ENCODE measurements at regions not wholly inside any gene's neighbourhood (a gene's known extent, or its start where the extent isn't known, plus 50 kb on each side); places are given as distances from the start of the nearest gene placed in this dataset.
"Not testable (repeated sequence)": the region's sequence is repeated elsewhere in the genome, so short reads cannot be mapped to it uniquely, and the experiment has no call there.

DNA sequence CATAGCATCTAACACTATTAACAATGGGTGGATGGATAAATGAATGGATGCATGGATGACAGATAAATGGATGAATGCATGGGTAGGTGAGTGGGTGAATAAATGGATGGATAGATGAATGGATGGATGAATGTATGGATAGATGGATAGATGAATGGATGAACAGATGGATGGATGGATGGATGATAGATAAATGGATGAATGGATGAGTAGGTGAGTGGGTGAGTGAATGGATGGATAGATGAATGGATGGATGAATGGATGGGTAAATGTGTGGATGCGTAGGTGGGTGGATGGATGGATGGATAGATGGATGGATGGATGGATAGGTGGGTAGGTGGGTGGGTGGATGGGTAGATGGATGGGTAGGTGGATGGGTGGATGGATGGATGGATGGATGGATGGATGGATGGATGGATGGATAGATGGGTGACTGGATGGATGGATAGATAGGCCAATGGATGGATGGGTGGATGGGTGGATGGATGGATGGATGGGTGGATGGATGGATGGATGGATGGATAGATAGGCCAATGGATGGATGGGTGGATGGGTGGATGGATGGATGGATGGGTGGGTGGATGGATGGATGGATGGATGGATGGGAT, 260.6 kb upstream of the ZNF507 start:
- H3K27ac ChIP-seq (ENCODE audit: low read depth, low read length); H2AFZ ChIP-seq (ENCODE audit: low read length, unreplicated experiment); H3K79me2 ChIP-seq (ENCODE audit: control insufficient read depth, insufficient read depth, low read length, unreplicated experiment); H3K4me3 ChIP-seq (ENCODE audit: low read depth, low read length); H3K36me3 ChIP-seq (ENCODE audit: insufficient read depth, low read length); H3K4me1 ChIP-seq (ENCODE audit: control insufficient read depth, insufficient read depth, low read length, unreplicated experiment); H3K27me3 ChIP-seq (ENCODE audit: insufficient read depth, low read length): not testable (repeated sequence)

DNA sequence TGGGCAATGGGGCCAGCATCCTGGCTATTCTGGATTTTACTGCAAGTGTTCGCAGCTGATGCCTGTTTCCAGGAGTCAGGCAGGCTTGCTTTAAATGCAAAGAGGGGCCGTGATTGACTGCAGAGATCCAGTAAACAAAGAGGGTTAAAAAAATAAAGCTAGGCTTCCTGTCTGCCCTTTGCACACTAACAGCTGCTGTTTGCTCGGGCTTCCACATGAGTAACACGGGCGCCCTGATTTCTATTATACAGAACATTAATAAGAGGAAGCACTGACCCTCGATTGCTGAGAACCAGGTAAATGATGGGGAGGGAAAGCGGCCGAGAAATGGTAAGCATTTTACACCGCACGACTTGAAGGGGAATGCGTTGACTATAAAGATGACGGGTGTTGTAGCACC, 254.2 kb upstream of the ZNF507 start:
- Histone ChIP-seq H3K79me2 (ENCODE audit: control insufficient read depth, insufficient read depth, low read length, unreplicated experiment) (no peaks in the 10 kb centered on the region), H3K27me3 (ENCODE audit: insufficient read depth, low read length) (no peaks in the 10 kb centered on the region), H3K4me1 (ENCODE audit: control insufficient read depth, insufficient read depth, low read length, unreplicated experiment) (no peaks in the 10 kb centered on the region), H3K4me3 (ENCODE audit: low read depth, low read length) (no peak overlapping the region), H2AFZ (ENCODE audit: low read length, unreplicated experiment) (no peak overlapping the region), H3K27ac (ENCODE audit: low read depth, low read length) (no peak overlapping the region), H3K36me3 (ENCODE audit: insufficient read depth, low read length) (no peaks in the 10 kb centered on the region)

DNA sequence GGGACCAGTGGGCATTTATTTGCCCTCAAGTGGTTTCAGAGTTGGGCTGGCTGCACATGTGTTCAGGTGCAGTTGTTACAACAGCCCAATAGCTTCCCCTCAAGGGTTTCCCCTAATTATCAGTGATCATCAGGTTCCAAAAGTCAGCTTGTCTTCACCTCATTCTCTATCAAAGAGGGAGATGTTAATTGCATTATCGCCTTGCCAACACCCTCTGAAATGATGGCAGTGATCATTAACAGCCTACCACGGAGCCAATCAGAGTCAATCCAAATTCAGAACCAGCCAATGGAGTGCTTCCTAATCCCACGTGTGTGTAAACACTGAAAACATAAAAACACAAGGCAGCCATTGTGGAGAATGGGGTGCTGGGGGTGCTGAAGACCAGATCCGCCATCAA, 248.4 kb upstream of the ZNF507 start:
- no peak overlapping the region for H3K27ac ChIP-seq (ENCODE audit: low read depth, low read length)
- no peak overlapping the region for H3K4me3 ChIP-seq (ENCODE audit: low read depth, low read length)
- no peak overlapping the region for H2AFZ ChIP-seq (ENCODE audit: low read length, unreplicated experiment)
- H3K27me3 ChIP-seq (ENCODE audit: insufficient read depth, low read length), result no peaks in the 10 kb centered on the region
- H3K36me3 ChIP-seq (ENCODE audit: insufficient read depth, low read length), result no peaks in the 10 kb centered on the region
- H3K79me2 ChIP-seq (ENCODE audit: control insufficient read depth, insufficient read depth, low read length, unreplicated experiment), result no peaks in the 10 kb centered on the region
- no peaks in the 10 kb centered on the region for H3K4me1 ChIP-seq (ENCODE audit: control insufficient read depth, insufficient read depth, low read length, unreplicated experiment)

DNA sequence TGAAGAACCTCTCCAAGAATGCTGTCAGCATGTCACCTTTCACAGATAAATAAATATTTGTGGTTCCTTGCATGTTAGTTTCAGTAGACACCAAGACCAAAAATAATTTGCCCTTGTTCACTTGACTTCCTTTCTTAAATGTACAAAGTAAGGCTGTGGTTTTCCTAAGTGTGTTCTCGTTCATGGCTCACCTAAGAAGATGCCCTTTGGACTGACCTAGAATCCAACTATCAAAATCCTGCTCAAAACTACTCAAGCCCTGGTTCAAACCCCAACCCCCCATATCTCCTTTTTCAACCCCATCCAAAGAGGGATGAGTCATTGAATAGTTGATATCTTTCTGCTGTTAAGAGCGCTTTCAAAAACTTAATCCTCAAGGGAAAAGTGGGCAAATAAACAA, 247.8 kb upstream of the ZNF507 start:
- H2AFZ ChIP-seq (ENCODE audit: low read length, unreplicated experiment), result no peak overlapping the region
- H3K27me3 ChIP-seq (ENCODE audit: insufficient read depth, low read length), result no peaks in the 10 kb centered on the region
- H3K79me2 ChIP-seq (ENCODE audit: control insufficient read depth, insufficient read depth, low read length, unreplicated experiment), result no peaks in the 10 kb centered on the region
- H3K36me3 ChIP-seq (ENCODE audit: insufficient read depth, low read length), result no peaks in the 10 kb centered on the region
- H3K27ac ChIP-seq (ENCODE audit: low read depth, low read length), result no peak overlapping the region
- H3K4me3 ChIP-seq (ENCODE audit: low read depth, low read length), result no peak overlapping the region
- H3K4me1 ChIP-seq (ENCODE audit: control insufficient read depth, insufficient read depth, low read length, unreplicated experiment), result no peaks in the 10 kb centered on the region

DNA sequence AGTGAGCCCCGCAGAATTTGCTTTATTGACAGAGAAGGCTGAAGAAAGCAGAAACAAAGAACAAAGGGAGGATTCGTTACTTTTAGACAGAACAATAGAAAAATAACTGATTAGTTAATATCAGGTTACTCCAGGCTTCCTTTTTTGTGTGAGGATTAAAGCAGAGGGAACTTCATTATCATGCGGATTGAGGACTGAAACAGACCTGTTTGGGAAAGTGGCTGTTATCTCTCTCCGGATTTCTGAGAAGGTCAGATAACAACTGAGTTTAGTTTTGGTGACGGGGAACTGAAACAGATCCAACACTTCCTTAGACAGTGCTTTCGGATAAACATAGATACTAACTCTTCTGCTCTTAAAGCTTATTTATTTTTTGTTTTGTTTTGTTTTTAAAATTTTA, 246.4 kb upstream of the ZNF507 start:
- Histone ChIP-seq H3K36me3 (ENCODE audit: insufficient read depth, low read length) (no peaks in the 10 kb centered on the region), H3K4me3 (ENCODE audit: low read depth, low read length) (no peak overlapping the region), H3K27ac (ENCODE audit: low read depth, low read length) (no peak overlapping the region), H2AFZ (ENCODE audit: low read length, unreplicated experiment) (no peak overlapping the region), H3K79me2 (ENCODE audit: control insufficient read depth, insufficient read depth, low read length, unreplicated experiment) (no peaks in the 10 kb centered on the region), H3K4me1 (ENCODE audit: control insufficient read depth, insufficient read depth, low read length, unreplicated experiment) (no peaks in the 10 kb centered on the region), H3K27me3 (ENCODE audit: insufficient read depth, low read length) (no peaks in the 10 kb centered on the region)

DNA sequence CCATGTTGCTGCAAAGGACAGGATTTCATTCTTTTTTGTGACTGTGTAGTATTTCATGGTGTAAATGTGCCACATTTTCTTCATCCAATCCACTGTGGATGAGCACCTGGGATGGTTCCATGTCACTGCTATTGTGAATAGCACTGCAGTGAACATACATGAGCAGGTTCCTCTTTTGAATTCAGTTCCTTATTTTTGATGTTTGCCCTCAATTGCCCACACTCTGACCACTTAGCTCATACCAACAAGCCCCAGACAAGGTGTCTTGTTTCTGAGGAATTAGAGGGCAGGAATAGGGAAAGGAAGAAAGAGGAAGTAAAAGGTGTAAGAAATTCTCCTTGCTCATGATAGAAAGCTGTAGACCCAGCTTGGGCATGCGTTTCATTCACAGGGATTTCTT, 244.2 kb upstream of the ZNF507 start:
- H3K36me3 ChIP-seq (ENCODE audit: insufficient read depth, low read length), result no peaks in the 10 kb centered on the region
- no peak overlapping the region for H3K27ac ChIP-seq (ENCODE audit: low read depth, low read length)
- no peaks in the 10 kb centered on the region for H3K27me3 ChIP-seq (ENCODE audit: insufficient read depth, low read length)
- no peak overlapping the region for H3K4me3 ChIP-seq (ENCODE audit: low read depth, low read length)
- H2AFZ ChIP-seq (ENCODE audit: low read length, unreplicated experiment), result no peak overlapping the region
- no peaks in the 10 kb centered on the region for H3K79me2 ChIP-seq (ENCODE audit: control insufficient read depth, insufficient read depth, low read length, unreplicated experiment)
- H3K4me1 ChIP-seq (ENCODE audit: control insufficient read depth, insufficient read depth, low read length, unreplicated experiment), result no peaks in the 10 kb centered on the region

DNA sequence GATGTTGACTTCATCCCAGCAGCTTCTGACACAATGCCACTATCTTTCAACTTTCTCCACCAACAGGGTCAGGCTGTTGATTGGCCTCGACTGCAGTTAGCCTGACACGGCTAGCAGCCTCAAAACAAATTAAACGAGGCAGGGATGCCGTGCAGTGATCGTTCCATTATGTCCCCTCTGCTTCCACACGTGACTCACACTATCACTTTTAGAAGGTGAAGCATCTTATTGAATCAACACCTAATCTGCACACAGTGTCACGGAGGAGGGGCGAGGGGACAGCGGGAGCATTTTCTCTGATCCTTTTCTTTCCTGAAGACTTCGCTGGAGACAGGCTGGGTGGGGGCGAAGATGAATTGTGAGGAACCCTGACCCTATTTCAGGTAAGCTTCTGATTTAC, 241.9 kb upstream of the ZNF507 start:
- H3K79me2 ChIP-seq (ENCODE audit: control insufficient read depth, insufficient read depth, low read length, unreplicated experiment), result no peaks in the 10 kb centered on the region
- H3K4me3 ChIP-seq (ENCODE audit: low read depth, low read length), result no peak overlapping the region
- H3K36me3 ChIP-seq (ENCODE audit: insufficient read depth, low read length), result no peaks in the 10 kb centered on the region
- no peaks in the 10 kb centered on the region for H3K27me3 ChIP-seq (ENCODE audit: insufficient read depth, low read length)
- no peak overlapping the region for H3K27ac ChIP-seq (ENCODE audit: low read depth, low read length)
- no peak overlapping the region for H2AFZ ChIP-seq (ENCODE audit: low read length, unreplicated experiment)
- no peaks in the 10 kb centered on the region for H3K4me1 ChIP-seq (ENCODE audit: control insufficient read depth, insufficient read depth, low read length, unreplicated experiment)

DNA sequence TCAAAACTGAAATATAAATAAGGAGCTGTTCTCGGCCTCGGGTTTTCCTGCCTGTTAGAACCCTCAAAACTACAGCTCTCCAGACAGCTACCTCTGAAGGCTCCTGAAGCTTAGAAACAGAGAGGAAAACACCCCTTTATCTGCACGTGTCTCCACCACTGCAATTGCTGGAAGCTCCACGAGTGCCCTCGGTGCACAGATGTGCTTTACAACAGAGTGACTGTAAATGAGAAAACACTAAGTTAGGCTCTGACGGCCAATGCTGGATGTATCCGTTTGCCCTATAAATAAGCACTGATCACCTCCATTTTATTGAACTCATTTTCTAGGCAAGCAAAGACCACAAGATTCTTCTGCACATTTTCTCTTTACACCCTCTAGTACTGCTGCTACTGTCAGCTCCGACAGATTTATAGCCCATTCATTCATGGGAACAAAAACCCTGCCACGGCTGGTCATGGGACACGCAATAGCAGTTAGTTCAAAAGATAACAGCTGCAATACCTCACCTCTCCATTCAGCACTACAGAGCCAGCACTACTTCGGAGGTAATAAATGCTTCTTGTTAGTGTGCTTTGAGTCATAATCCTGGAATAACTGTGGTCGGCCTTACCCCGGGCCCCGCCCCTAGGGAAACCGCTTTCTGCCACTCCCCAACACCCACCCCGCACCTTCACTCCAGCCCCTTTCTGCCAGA, 241.1 kb upstream of the ZNF507 start:
- Histone ChIP-seq H3K27me3 (ENCODE audit: insufficient read depth, low read length) (no peaks in the 10 kb centered on the region), H3K4me1 (ENCODE audit: control insufficient read depth, insufficient read depth, low read length, unreplicated experiment) (no peaks in the 10 kb centered on the region), H3K36me3 (ENCODE audit: insufficient read depth, low read length) (no peaks in the 10 kb centered on the region), H3K79me2 (ENCODE audit: control insufficient read depth, insufficient read depth, low read length, unreplicated experiment) (no peaks in the 10 kb centered on the region), H2AFZ (ENCODE audit: low read length, unreplicated experiment) (no peak overlapping the region), H3K4me3 (ENCODE audit: low read depth, low read length) (no peak overlapping the region), H3K27ac (ENCODE audit: low read depth, low read length) (no peak overlapping the region)

DNA sequence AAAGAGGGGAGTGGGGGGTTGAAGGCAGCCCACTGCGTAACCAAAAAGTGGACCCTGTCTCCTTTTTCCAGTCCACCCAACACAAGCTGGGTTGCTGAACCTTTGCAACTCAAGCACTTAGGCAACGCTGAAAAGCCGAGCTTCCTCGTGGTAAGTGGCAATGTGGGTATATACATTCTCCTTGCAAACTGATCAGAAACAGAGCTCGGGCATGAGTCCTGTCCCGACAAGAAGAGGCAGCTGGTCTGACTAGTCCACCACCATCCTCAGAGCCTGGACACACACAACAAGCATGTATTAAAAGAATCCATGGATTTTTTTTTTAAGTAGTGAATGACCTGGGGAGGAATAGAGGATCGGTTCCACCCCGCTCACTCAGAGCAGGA, 240.6 kb upstream of the ZNF507 start:
- Histone ChIP-seq H3K36me3 (ENCODE audit: insufficient read depth, low read length) (no peaks in the 10 kb centered on the region), H3K27me3 (ENCODE audit: insufficient read depth, low read length) (no peaks in the 10 kb centered on the region), H2AFZ (ENCODE audit: low read length, unreplicated experiment) (no peak overlapping the region), H3K27ac (ENCODE audit: low read depth, low read length) (no peak overlapping the region), H3K4me3 (ENCODE audit: low read depth, low read length) (no peak overlapping the region), H3K4me1 (ENCODE audit: control insufficient read depth, insufficient read depth, low read length, unreplicated experiment) (no peaks in the 10 kb centered on the region), H3K79me2 (ENCODE audit: control insufficient read depth, insufficient read depth, low read length, unreplicated experiment) (no peaks in the 10 kb centered on the region)

DNA sequence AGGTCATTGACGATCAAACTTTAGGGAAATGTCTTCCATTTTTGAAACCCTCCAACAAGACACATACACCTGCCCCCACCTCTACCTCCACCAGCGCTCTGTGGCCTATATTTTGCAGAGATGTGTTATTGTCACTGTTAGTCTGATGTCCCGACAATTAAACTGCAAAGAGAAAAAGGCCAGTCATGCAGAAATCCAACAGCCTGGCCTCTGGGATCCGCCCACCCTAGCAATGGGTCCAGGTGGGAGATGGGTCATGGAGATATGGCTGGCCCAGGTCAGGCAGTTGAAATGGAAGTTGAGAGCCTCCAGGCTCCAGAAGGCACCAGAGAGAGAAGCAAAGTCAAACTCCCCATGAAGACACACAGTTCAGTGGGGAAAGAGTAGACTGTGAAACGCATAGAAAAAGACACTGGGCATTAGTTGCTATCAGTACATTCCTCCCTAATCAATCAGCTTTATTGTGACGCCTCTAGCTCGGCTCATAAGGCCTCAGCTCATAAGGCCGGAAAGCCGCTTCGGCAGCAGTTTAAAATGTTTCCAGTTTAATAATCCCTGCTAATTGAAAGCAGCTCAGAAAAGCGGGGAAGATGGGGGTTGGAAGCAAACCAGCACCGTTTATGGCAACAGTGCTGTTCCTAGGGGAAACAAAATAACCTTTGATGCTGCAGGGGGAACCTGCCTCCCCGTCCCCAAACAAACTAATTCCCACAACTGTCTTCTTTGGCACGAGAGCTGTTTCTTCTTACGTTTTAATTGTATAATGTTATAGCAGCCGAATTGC, 239.7 kb upstream of the ZNF507 start:
- no peak overlapping the region for H3K27ac ChIP-seq (ENCODE audit: low read depth, low read length)
- no peaks in the 10 kb centered on the region for H3K4me1 ChIP-seq (ENCODE audit: control insufficient read depth, insufficient read depth, low read length, unreplicated experiment)
- H3K79me2 ChIP-seq (ENCODE audit: control insufficient read depth, insufficient read depth, low read length, unreplicated experiment), result no peaks in the 10 kb centered on the region
- no peaks in the 10 kb centered on the region for H3K27me3 ChIP-seq (ENCODE audit: insufficient read depth, low read length)
- no peak overlapping the region for H3K4me3 ChIP-seq (ENCODE audit: low read depth, low read length)
- no peak overlapping the region for H2AFZ ChIP-seq (ENCODE audit: low read length, unreplicated experiment)
- no peaks in the 10 kb centered on the region for H3K36me3 ChIP-seq (ENCODE audit: insufficient read depth, low read length)

DNA sequence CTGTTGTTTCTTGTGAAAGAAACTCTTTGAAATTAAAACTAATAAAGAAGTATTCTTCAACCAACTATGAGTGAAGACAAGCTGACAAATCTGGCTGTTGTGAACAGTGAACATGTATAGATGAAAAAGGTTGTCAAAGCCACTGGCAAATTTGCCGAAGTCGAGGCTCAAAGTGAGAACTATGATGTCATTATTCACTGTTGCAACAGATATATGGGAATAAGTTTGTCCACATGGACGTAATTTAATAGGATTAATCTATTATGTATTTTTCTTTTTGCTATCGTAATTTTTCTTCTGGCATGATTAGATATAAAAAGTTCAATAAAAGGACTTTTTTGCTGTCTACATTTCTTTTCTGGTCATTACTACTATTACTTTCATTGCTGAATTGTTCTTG, 223.2 kb upstream of the ZNF507 start:
- Histone ChIP-seq H3K79me2 (ENCODE audit: control insufficient read depth, insufficient read depth, low read length, unreplicated experiment) (no peaks in the 10 kb centered on the region), H3K4me3 (ENCODE audit: low read depth, low read length) (no peak overlapping the region), H2AFZ (ENCODE audit: low read length, unreplicated experiment) (no peak overlapping the region), H3K27me3 (ENCODE audit: insufficient read depth, low read length) (no peaks in the 10 kb centered on the region), H3K36me3 (ENCODE audit: insufficient read depth, low read length) (no peaks in the 10 kb centered on the region), H3K27ac (ENCODE audit: low read depth, low read length) (no peak overlapping the region), H3K4me1 (ENCODE audit: control insufficient read depth, insufficient read depth, low read length, unreplicated experiment) (no peaks in the 10 kb centered on the region)

Data from ACC112 (cell line).